ENCODE measurements at regions not wholly inside any gene's neighbourhood (a gene's known extent, or its start where the extent isn't known, plus 50 kb on each side); places are given as distances from the start of the nearest gene placed in this dataset.

DNA sequence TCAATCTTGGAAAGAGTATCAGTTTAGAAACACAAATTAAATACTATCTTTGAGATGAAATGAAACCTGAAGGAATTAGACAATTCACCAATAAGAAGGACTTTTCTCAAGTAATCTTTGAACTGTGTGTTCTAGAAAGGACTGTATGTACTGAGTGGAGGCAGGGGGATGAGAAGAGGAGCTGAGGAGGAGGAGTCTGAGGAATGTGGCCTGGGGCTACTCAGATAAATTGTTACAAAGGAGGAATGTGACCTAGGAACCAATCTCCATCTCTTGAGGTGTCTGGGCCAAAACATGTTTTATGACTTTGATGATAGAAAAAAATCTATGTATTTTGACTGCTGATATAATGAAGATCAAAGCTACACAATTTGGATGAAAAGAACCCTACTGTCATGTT is 124.3 kb upstream of the ANKRD55 start:
- TF ChIP-seq, protein P1, sequence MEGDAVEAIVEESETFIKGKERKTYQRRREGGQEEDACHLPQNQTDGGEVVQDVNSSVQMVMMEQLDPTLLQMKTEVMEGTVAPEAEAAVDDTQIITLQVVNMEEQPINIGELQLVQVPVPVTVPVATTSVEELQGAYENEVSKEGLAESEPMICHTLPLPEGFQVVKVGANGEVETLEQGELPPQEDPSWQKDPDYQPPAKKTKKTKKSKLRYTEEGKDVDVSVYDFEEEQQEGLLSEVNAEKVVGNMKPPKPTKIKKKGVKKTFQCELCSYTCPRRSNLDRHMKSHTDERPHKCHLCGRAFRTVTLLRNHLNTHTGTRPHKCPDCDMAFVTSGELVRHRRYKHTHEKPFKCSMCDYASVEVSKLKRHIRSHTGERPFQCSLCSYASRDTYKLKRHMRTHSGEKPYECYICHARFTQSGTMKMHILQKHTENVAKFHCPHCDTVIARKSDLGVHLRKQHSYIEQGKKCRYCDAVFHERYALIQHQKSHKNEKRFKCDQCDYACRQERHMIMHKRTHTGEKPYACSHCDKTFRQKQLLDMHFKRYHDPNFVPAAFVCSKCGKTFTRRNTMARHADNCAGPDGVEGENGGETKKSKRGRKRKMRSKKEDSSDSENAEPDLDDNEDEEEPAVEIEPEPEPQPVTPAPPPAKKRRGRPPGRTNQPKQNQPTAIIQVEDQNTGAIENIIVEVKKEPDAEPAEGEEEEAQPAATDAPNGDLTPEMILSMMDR (IDR thresholded peaks at IDR 0.05): no peak
- TF ChIP-seq ZFX (IDR thresholded peaks at IDR 0.05; ENCODE audit: borderline replicate concordance): no peak
- no peak overlapping the region for H3K27ac ChIP-seq

DNA sequence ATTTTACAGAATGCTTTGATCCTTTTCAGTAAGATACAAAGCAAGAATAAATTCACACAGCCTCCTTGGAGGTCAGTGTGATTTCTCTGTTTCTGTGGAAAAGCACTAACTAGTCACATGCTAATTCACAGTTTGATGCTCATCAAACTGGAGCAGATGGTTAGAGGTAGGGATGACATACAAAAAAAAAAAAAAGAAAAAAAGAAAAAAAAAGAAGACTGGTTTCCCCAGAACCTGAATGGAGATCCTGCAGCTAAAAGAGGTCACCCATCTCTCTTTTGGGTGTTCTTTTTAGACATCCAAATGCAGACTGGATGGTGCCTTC is 123.7 kb upstream of the ANKRD55 start:
- TF ChIP-seq ZFX (IDR thresholded peaks at IDR 0.05; ENCODE audit: borderline replicate concordance): no peak
- TF ChIP-seq, protein P1 (IDR thresholded peaks at IDR 0.05): no peak
- H3K27ac ChIP-seq: no peak overlapping the region

DNA sequence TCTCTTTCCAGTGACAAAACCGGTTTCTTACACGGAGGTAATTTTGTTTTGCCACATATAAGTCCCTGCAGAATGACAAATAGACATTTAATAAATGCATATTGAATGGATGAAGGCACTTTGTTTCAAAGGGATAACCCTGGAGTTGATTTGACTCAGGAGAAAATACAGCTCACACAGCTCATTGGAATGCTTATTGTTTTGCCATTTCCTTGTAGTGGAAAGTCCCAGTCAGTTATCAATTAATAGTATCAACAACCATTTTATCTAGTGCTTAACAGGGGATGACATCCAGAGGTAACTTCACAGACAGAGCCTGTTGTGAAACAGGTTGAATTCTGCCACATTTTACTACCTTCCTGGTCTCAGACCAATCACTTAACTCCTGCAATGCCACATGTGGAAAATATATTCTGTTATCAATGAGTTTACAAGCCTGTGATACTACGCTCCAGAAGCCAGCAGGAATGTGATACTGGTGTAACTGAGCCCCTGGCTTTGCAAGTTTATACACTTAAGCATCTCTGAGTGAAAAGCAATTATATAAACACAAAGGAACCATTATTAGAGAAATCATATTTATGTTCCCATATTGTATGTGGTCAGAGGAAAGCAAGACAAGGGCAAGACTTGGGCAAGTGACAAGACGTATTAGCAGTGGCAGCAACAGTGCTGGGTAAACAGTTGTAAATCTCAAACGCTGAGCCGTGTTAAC is 123.1 kb upstream of the ANKRD55 start:
- TF ChIP-seq, protein P1 (IDR thresholded peaks at IDR 0.05): no peak
- TF ChIP-seq ZFX (IDR thresholded peaks at IDR 0.05; ENCODE audit: borderline replicate concordance): no peak
- H3K27ac ChIP-seq: no peak overlapping the region

DNA sequence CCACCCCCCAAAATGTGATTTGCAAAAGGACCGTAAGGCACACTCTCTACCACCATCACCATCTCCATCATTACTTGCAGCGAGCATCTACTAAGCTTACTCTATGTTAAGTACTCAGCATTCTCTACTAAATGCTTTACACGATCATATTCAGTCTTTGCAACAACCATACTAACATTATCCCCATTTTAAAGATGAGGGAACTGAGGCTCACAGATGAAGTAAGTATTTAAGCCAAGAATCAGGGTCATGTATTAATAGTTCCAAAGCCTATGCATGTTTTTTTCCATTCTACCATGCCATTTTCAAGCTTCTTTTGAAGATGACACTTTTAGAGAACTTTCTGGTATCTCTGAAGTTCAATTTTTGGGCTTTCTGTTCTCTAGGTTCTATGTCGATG is 121.7 kb upstream of the ANKRD55 start:
- TF ChIP-seq, protein P1 (IDR thresholded peaks at IDR 0.05): no peak
- TF ChIP-seq ZFX (IDR thresholded peaks at IDR 0.05; ENCODE audit: borderline replicate concordance): no peak
- H3K27ac ChIP-seq: no peak overlapping the region

DNA sequence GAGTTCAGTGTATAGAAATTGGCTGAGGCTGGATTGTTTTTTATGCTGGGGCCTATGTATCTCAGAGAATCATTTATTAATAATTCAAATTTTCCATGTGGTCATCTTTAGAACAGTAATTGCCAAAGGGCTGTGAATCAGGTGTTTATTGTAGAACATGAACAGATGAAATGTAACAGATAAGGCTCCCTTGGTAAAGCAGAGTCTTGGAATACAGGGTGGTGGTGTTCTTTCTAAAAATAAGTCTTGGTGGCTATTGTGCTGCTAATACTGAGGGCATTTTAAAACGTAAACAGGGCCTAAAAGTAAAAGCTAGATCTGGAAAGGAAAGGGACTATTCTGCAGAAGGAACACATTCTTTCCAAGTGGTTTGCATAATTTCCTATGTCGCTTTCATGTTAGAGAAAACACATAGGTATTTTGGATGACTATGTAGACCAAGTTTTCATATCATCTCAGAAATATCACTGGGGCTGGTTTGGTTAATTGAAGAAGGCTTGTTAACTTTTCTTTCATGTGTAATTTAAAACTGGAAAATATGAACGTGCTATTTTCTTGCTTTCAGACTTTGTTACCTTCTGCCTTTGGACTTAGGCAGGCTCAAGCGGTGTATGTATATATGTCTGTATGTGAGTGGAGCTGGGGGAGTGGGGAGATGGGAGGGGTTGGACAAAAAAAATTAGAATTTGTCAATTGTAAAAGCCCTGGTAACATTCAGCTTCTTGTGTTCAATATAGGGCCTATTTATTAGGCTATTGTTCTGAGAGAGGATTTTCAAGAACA is 119.9 kb upstream of the ANKRD55 start:
- TF ChIP-seq, protein P1 (IDR thresholded peaks at IDR 0.05): no peak
- no peak for TF ChIP-seq ZFX (IDR thresholded peaks at IDR 0.05; ENCODE audit: borderline replicate concordance)
- H3K27ac ChIP-seq: no peak overlapping the region

DNA sequence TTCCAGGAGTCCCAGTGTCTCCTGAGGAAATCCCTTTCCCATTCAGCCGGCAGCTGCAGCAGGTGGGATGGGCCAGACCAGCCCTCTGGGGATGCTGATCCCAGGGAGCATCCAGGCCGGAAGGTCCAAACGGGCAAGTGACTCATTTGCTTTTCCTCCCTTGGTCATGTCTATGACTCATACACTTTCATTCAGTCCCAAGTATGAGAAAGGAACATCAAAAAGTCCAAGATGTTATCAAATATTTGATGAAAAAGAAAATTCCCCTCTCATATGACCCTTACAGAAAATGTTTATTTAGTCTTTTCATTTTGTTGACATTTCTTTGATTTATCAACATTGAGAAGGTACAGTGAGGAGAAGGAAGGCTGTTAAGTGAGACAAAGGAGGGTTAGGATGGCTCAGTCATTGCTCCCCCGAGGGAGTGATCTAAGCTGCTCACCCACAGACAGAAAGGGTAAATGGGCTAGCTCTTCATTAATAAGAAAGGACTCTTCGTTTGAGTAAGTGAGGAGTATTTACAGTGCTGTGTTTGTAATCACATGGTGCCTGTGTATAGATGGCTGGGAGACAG is 117.6 kb upstream of the ANKRD55 start:
- 0 out of 2 replicates have a peak overlapping the region, but pooled peaks have one; percentile 22 for H3K27ac ChIP-seq
- no peak for TF ChIP-seq ZFX (IDR thresholded peaks at IDR 0.05; ENCODE audit: borderline replicate concordance)
- TF ChIP-seq, protein P1 (IDR thresholded peaks at IDR 0.05): no peak
